BJ (cell line): ENCODE measurements at regions not wholly inside any gene's neighbourhood (a gene's known extent, or its start where the extent isn't known, plus 50 kb on each side); places are given as distances from the start of the nearest gene placed in this dataset.

Experiments used
- CTCF ChIA-PET: fragments of 350-600 bp; formaldehyde crosslinking; extraction: SDS; loops from one replicate; lab custom pipeline; 2021; ENCODE audit warnings: antibody characterized with exemption, inconsistent platforms; lab: Yijun Ruan, JAX
- POLR2A ChIA-PET: fragments of 300-600 bp; sonication (Branson Sonifier 250); formaldehyde crosslinking; extraction: SDS; loops from one replicate; lab custom pipeline; 2021; ENCODE audit warnings: antibody characterized with exemption; lab: Charles Lee
- DNase-seq: peaks from one replicate; pipeline ENCODE4 v3.0.0-alpha.2; 2011; ENCODE audit warnings: low read depth
- H3K27me3 ChIP-seq: 2 replicates; pipeline ENCODE4 v1.6.0; 2011; ENCODE audit warnings: low read length; ENCODE audit not compliant: control insufficient read depth, insufficient read depth
- H3K36me3 ChIP-seq: 2 replicates; pipeline ENCODE4 v1.5.1; 2011; ENCODE audit warnings: low read length; ENCODE audit not compliant: control insufficient read depth, insufficient read depth
- H3K4me3 ChIP-seq: 2 replicates; pipeline ENCODE4 v1.5.1; 2011; ENCODE audit warnings: low read depth, mild to moderate bottlenecking, control low read depth, low read length
- CTCF ChIP-seq: IDR thresholded peaks from 2 replicates; pipeline ENCODE4 v1.5.1; 2011; ENCODE audit warnings: low read depth, mild to moderate bottlenecking, control low read depth, inconsistent platforms, low read length, moderate library complexity; ENCODE audit not compliant: insufficient read depth

DNA sequence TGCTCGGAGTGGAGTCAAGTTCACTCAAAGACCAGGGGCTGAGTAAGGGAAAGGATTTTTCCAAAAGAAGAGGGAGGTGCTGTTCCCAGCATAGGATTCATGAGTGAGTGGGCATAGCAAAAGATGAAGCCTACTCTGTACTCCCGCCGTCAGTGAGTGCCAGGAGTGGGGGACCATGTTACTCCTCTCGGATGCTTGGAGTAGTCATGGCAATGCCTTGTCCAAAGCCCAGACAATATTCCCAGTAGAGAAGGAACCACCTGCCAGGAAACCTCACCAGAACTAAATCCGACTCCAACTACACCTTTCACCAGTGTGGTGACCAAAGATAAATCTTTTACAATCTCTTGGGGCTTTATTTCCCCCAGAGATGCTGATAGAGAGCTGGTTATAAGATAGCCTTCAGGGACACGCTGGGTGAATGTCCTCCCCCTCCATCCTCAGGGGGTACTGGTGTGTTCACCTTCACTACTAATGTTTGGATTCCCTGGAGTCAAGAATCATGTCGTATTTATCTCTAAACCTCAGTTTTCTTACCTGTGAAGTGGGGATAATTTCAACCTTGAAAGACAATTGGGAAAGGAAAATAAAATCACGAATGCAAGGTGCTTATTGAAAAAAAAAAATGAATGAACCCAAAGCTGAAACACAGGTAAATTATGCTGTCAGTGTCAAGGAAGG is 165.2 kb downstream of the NSG2 start:
- POLR2A ChIA-PET: no interaction called here
- no peak for TF ChIP-seq CTCF
- DNase-seq: no peak
- CTCF ChIA-PET: no interaction called here
- no peaks in the 10 kb centered on the region for H3K36me3 ChIP-seq
- H3K4me3 ChIP-seq: no peak overlapping the region
- H3K27me3 ChIP-seq: no peaks in the 10 kb centered on the region

GRCh38 chr5:174211277-174211626 is 165.7 kb downstream of the NSG2 start:
- ChIA-PET POLR2A (interaction anchor here (0.5 kb wide), 1 partner anchor 90 kb away, joined by 6 read pairs; no protein-coding TSS in a partner anchor), CTCF (no interaction called here)
- no peaks in the 10 kb centered on the region for H3K27me3 ChIP-seq
- H3K4me3 ChIP-seq: no peak overlapping the region
- no peak for DNase-seq
- no peak for TF ChIP-seq CTCF
- no peaks in the 10 kb centered on the region for H3K36me3 ChIP-seq

DNA sequence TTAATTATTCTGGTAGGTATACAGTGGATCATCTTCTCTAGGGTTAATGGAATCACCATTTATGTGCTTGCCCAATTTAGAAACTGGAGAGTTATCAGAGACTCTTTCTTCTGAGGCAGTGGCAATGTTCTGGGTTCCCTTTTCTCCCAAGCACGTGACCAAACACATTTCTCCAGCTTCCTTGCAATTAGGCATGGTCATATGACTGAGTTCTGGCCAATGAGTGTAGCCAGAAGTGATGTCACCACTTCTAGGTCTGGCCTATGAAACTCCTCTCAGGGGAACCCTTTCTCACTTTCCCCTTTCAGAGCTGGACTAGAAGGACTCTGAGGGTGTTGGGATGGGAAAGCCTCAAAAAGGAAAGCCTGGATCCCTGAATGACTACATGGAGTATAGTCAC is 172.0 kb downstream of the NSG2 start:
- no peak for DNase-seq
- CTCF ChIA-PET: no interaction called here
- TF ChIP-seq CTCF: no peak
- Histone ChIP-seq H3K36me3 (no peaks in the 10 kb centered on the region), H3K27me3 (no peaks in the 10 kb centered on the region), H3K4me3 (no peak overlapping the region)
- POLR2A ChIA-PET: no interaction called here

GRCh38 chr5:174218162-174218561 is 172.7 kb downstream of the NSG2 start:
- CTCF ChIA-PET: no interaction called here
- Histone ChIP-seq H3K36me3 (no peaks in the 10 kb centered on the region), H3K27me3 (no peaks in the 10 kb centered on the region), H3K4me3 (no peak overlapping the region)
- POLR2A ChIA-PET: no interaction called here
- no peak for DNase-seq
- no peak for TF ChIP-seq CTCF

- Histone ChIP-seq H3K27me3 (no peaks in the 10 kb centered on the region), H3K36me3 (no peaks in the 10 kb centered on the region), H3K4me3 (no peak overlapping the region)
- POLR2A ChIA-PET: no interaction called here
- CTCF ChIA-PET: no interaction called here
- DNase-seq: no peak
- TF ChIP-seq CTCF: no peak
These were observed 174.9 kb downstream of the NSG2 start for GRCh38 chr5:174220417-174220816.
